Ishikawa (cell line): ENCODE measurements at regions not wholly inside any gene's neighbourhood (a gene's known extent, or its start where the extent isn't known, plus 50 kb on each side); places are given as distances from the start of the nearest gene placed in this dataset.

Experiments used
- CEBPB ChIP-seq: IDR thresholded peaks from 2 replicates; pipeline ENCODE4 v1.6.1; 2012
- EGR1 ChIP-seq: IDR thresholded peaks from 2 replicates; pipeline ENCODE4 v1.6.1; 2012
- EP300 ChIP-seq: IDR thresholded peaks from 2 replicates; pipeline ENCODE4 v1.6.1; 2012; ENCODE audit warnings: borderline replicate concordance
- MAX ChIP-seq: IDR thresholded peaks from 2 replicates; pipeline ENCODE4 v1.6.1; 2012
- RAD21 ChIP-seq: IDR thresholded peaks from 2 replicates; pipeline ENCODE4 v1.6.1; 2012; ENCODE audit warnings: low read depth
- REST ChIP-seq: IDR thresholded peaks from 2 replicates; pipeline ENCODE4 v1.6.1; 2012; ENCODE audit warnings: low read depth, mild to moderate bottlenecking
- TCF12 ChIP-seq: IDR thresholded peaks from 2 replicates; pipeline ENCODE4 v1.6.1; 2012; ENCODE audit warnings: low read depth

GRCh38 chr5:38009749-38010358 lies 170.0 kb upstream of the GDNF start:
- TF ChIP-seq EP300 = no peak
- no peak for TF ChIP-seq EGR1
- no peak for TF ChIP-seq REST
- no peak for TF ChIP-seq CEBPB
- no peak for TF ChIP-seq RAD21
- no peak for TF ChIP-seq MAX
- no peak for TF ChIP-seq TCF12
